Hepatocyte (in vitro differentiated cells): ENCODE measurements at regions not wholly inside any gene's neighbourhood (a gene's known extent, or its start where the extent isn't known, plus 50 kb on each side); places are given as distances from the start of the nearest gene placed in this dataset.

Experiments
- DNase-seq: peaks from one replicate; pipeline ENCODE4 v3.0.0-alpha.2; 2016; ENCODE audit warnings: low spot score
- H2AFZ ChIP-seq: fragments of 200-600 bp; sonication (generic); 2 replicates; pipeline ENCODE4 v1.6.0; 2016; ENCODE audit warnings: antibody characterized with exemption, mild to moderate bottlenecking
- H3K27ac ChIP-seq: fragments of 200-600 bp; sonication (generic); 2 replicates; pipeline ENCODE4 v1.5.1; 2016; ENCODE audit warnings: mild to moderate bottlenecking
- H3K27me3 ChIP-seq: fragments of 200-600 bp; sonication (generic); 2 replicates; pipeline ENCODE4 v1.6.1; 2016
- H3K36me3 ChIP-seq: fragments of 200-600 bp; sonication (generic); replicated peaks from 2 replicates; pipeline ENCODE4 v1.5.1; 2016; ENCODE audit warnings: low read depth; ENCODE audit not compliant: insufficient read depth
- H3K4me1 ChIP-seq: fragments of 200-600 bp; sonication (generic); 2 replicates; pipeline ENCODE4 v1.5.1; 2016; ENCODE audit warnings: mild to moderate bottlenecking, moderate library complexity; ENCODE audit not compliant: insufficient read depth
- H3K4me2 ChIP-seq: fragments of 200-600 bp; sonication (generic); 2 replicates; pipeline ENCODE4 v1.6.0; 2016
- H3K4me3 ChIP-seq: fragments of 200-600 bp; sonication (generic); 2 replicates; pipeline ENCODE4 v1.5.1; 2016; ENCODE audit warnings: mild to moderate bottlenecking
- H3K79me2 ChIP-seq: fragments of 200-600 bp; sonication (generic); 2 replicates; pipeline ENCODE4 v1.6.0; 2017; ENCODE audit warnings: mild to moderate bottlenecking
- H3K9me2 ChIP-seq: fragments of 200-600 bp; sonication (generic); replicated peaks from 2 replicates; pipeline ENCODE4 v1.6.0; 2017; ENCODE audit warnings: mild to moderate bottlenecking; ENCODE audit not compliant: insufficient read depth
- H3K9me3 ChIP-seq: fragments of 200-600 bp; sonication (generic); 2 replicates; pipeline ENCODE4 v1.5.1; 2016; ENCODE audit warnings: low read depth, mild to moderate bottlenecking
- H4K20me1 ChIP-seq: fragments of 200-600 bp; sonication (generic); 2 replicates; pipeline ENCODE4 v1.6.0; 2016; ENCODE audit warnings: mild to moderate bottlenecking; ENCODE audit not compliant: insufficient read depth, poor library complexity, severe bottlenecking
- CTCF ChIP-seq: fragments of 200-600 bp; sonication (generic); IDR thresholded peaks from 2 replicates; pipeline ENCODE4 v1.5.1; 2016; ENCODE audit warnings: antibody characterized with exemption, mild to moderate bottlenecking; ENCODE audit not compliant: poor library complexity
- EZH2 ChIP-seq: fragments of 200-600 bp; sonication (generic); IDR thresholded peaks from 2 replicates; pipeline ENCODE4 v1.6.1; 2016; ENCODE audit warnings: antibody characterized with exemption, mild to moderate bottlenecking, borderline replicate concordance
- EZH2phosphoT487 ChIP-seq: fragments of 200-600 bp; sonication (generic); IDR thresholded peaks from one replicate; pipeline ENCODE4 v1.6.1; 2018; ENCODE audit warnings: antibody characterized with exemption, mild to moderate bottlenecking, low read depth, moderate library complexity; ENCODE audit not compliant: unreplicated experiment, severe bottlenecking
- WGBS: methylation state at CpG from one replicate; pipeline ENCODE4 v1.1.6; 2016; ENCODE audit warnings: low lambda C conversion rate; ENCODE audit errors: missing lambda C conversion rate; 5-methylcytosine and 5-hydroxymethylcytosine counted together

- no peaks in the 10 kb centered on the region for H3K27me3 ChIP-seq
- no peak overlapping the region for H3K4me2 ChIP-seq
- no peaks in the 10 kb centered on the region for H3K36me3 ChIP-seq
- no peak overlapping the region for H3K27ac ChIP-seq
- TF ChIP-seq EZH2phosphoT487 (no peak), CTCF (no peak), EZH2 (no peak)
- no peak for DNase-seq
- no peak overlapping the region for H2AFZ ChIP-seq
- 64% methylated on average over 2 of the region's 2 CpGs for WGBS
- H3K9me3 ChIP-seq: no peaks in the 10 kb centered on the region
- H4K20me1 ChIP-seq: no peaks in the 10 kb centered on the region
- H3K4me1 ChIP-seq: peaks cover 11% of the 10 kb centered on the region
- no peaks in the 10 kb centered on the region for H3K9me2 ChIP-seq
- H3K79me2 ChIP-seq: no peaks in the 10 kb centered on the region
- no peak overlapping the region for H3K4me3 ChIP-seq
Observed at GRCh38 chr7:12945901-12946300, 258.5 kb downstream of the ARL4A start.

GRCh38 chr7:12947465-12947864 lies 260.0 kb downstream of the ARL4A start:
- Histone ChIP-seq H3K4me2 (no peak overlapping the region), H3K9me2 (no peaks in the 10 kb centered on the region), H3K27ac (no peak overlapping the region), H3K36me3 (no peaks in the 10 kb centered on the region), H3K79me2 (no peaks in the 10 kb centered on the region), H3K4me3 (no peak overlapping the region), H3K4me1 (peaks cover under 1% of the 10 kb centered on the region), H3K9me3 (no peaks in the 10 kb centered on the region), H3K27me3 (no peaks in the 10 kb centered on the region), H4K20me1 (no peaks in the 10 kb centered on the region), H2AFZ (no peak overlapping the region)
- no peak for DNase-seq
- TF ChIP-seq EZH2phosphoT487 (no peak), EZH2 (no peak), CTCF (no peak)
- 91% methylated on average over 5 of the region's 5 CpGs for WGBS

GRCh38 chr7:12949060-12949931 lies 261.9 kb downstream of the ARL4A start:
- H3K27me3 ChIP-seq: no peaks in the 10 kb centered on the region
- no peak for DNase-seq
- no peaks in the 10 kb centered on the region for H3K4me1 ChIP-seq
- H3K9me3 ChIP-seq: no peaks in the 10 kb centered on the region
- H4K20me1 ChIP-seq: no peaks in the 10 kb centered on the region
- no peak overlapping the region for H3K27ac ChIP-seq
- no peak overlapping the region for H2AFZ ChIP-seq
- no peaks in the 10 kb centered on the region for H3K9me2 ChIP-seq
- no peak overlapping the region for H3K4me2 ChIP-seq
- H3K4me3 ChIP-seq: no peak overlapping the region
- TF ChIP-seq EZH2: no peak
- TF ChIP-seq EZH2phosphoT487: no peak
- no peak for TF ChIP-seq CTCF
- 58% methylated on average over 4 of the region's 4 CpGs for WGBS
- no peaks in the 10 kb centered on the region for H3K36me3 ChIP-seq
- H3K79me2 ChIP-seq: no peaks in the 10 kb centered on the region
